Sigmoid colon (tissue), 3 donors: ENCODE measurements at regions not wholly inside any gene's neighbourhood (a gene's known extent, or its start where the extent isn't known, plus 50 kb on each side); places are given as distances from the start of the nearest gene placed in this dataset.

Source experiments
- POLR2A ChIP-seq, 2 donors: fragments of 450-650 bp; IDR thresholded peaks; one replicate each; pipeline ENCODE4 v1.6.1; 2016; ENCODE audit warnings: antibody characterized with exemption in 2 of 2, mild to moderate bottlenecking in 2 of 2, moderate library complexity in 2 of 2
- TF ChIP-seq, protein P1 (sequence below), 4 experiments: fragments of 450-650 bp in 3 of 4; fragments of 200-600 bp in 1 of 4; IDR thresholded peaks; one replicate each; pipeline ENCODE4 v1.5.1; 2016 to 2019; ENCODE audit warnings: antibody characterized with exemption in 4 of 4, mild to moderate bottlenecking in 3 of 4, moderate library complexity in 2 of 4

- TF ChIP-seq, protein P1, sequence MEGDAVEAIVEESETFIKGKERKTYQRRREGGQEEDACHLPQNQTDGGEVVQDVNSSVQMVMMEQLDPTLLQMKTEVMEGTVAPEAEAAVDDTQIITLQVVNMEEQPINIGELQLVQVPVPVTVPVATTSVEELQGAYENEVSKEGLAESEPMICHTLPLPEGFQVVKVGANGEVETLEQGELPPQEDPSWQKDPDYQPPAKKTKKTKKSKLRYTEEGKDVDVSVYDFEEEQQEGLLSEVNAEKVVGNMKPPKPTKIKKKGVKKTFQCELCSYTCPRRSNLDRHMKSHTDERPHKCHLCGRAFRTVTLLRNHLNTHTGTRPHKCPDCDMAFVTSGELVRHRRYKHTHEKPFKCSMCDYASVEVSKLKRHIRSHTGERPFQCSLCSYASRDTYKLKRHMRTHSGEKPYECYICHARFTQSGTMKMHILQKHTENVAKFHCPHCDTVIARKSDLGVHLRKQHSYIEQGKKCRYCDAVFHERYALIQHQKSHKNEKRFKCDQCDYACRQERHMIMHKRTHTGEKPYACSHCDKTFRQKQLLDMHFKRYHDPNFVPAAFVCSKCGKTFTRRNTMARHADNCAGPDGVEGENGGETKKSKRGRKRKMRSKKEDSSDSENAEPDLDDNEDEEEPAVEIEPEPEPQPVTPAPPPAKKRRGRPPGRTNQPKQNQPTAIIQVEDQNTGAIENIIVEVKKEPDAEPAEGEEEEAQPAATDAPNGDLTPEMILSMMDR (IDR thresholded peaks at IDR 0.05): no peak
- no peak for TF ChIP-seq POLR2A (IDR thresholded peaks at IDR 0.05)
These were observed 373.6 kb downstream of the CDH26 start for GRCh38 chr20:60331688-60332300.
